ENCODE measurements at regions not wholly inside any gene's neighbourhood (a gene's known extent, or its start where the extent isn't known, plus 50 kb on each side); places are given as distances from the start of the nearest gene placed in this dataset.

DNA sequence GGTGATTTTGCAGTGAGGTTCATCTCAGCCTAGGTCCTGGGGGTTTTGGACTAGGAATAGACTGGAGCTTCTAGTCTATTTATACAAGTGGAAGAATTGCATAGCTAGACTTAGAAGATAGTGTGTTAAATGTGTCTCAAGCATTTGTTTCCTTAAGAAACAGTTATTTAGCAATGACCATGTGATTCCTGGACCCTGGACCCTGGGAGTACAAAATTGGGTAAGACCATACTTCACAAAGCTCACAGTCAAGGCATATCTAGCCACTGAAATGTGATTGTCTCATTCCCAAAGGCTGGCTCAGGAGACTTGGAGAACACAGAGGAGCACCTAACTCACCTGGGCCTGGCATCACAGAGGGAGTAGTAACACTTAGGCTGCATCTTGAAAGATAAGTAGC, 754.5 kb downstream of the SATB2 start:
- Histone ChIP-seq H3K27ac (ENCODE audit: extremely low read depth, low read depth, low read length) (no peak overlapping the region), H4K20me1 (replicated peaks; ENCODE audit: control insufficient read depth, insufficient read depth, low read length) (no peaks in the 10 kb centered on the region), H2AFZ (ENCODE audit: low read depth, low read length) (no peak overlapping the region), H3K79me2 (ENCODE audit: control insufficient read depth, insufficient read depth, low read length) (no peaks in the 10 kb centered on the region), H3K4me1 (replicated peaks in 1 of 2; ENCODE audit: control insufficient read depth in 2 of 2, insufficient read depth in 2 of 2, low read length in 2 of 2) (no peaks in the 10 kb centered on the region), H3K9ac (ENCODE audit: insufficient read depth in 1 of 2, low read depth in 2 of 2, low read length in 2 of 2) (no peak overlapping the region), H3K4me2 (ENCODE audit: insufficient read depth, low read length) (no peak overlapping the region), H3K4me3 (no peak overlapping the region), H3K27me3 (ENCODE audit: control insufficient read depth in 2 of 2, insufficient read depth in 2 of 2, low read length in 2 of 2) (no peaks in the 10 kb centered on the region), H3K36me3 (ENCODE audit: control insufficient read depth, insufficient read depth, low read length) (no peaks in the 10 kb centered on the region), H3K9me1 (ENCODE audit: control insufficient read depth, insufficient read depth, low read length) (no peaks in the 10 kb centered on the region), H3K9me3 (replicated peaks; ENCODE audit: control insufficient read depth, insufficient read depth, low read depth, low read length) (no peaks in the 10 kb centered on the region)
- ATAC-seq (no peak), DNase-seq (ENCODE audit: extremely low read depth in 1 of 4, low spot score in 3 of 4) (no peak), FAIRE-seq (no peak)
- ChIA-PET POLR2A (no interaction called here), CTCF (ENCODE audit: low intra/inter-chr PET ratio) (no interaction called here)
- TF ChIP-seq CBFA2T2 (conservative IDR thresholded peaks at IDR 0.05): no peak
- TF ChIP-seq SMAD1 (IDR thresholded peaks at IDR 0.05; ENCODE audit: low read depth, low read length, partially characterized antibody): no peak
- TF ChIP-seq MTA3 (IDR thresholded peaks at IDR 0.05; ENCODE audit: borderline replicate concordance): no peak
- no peak for TF ChIP-seq BCOR (IDR thresholded peaks at IDR 0.05)
- TF ChIP-seq, protein P1, sequence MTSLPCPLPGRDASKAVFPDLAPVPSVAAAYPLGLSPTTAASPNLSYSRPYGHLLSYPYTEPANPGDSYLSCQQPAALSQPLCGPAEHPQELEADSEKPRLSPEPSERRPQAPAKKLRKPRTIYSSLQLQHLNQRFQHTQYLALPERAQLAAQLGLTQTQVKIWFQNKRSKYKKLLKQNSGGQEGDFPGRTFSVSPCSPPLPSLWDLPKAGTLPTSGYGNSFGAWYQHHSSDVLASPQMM (CRISPR knock-in tag; IDR thresholded peaks at IDR 0.05): no peak
- TF ChIP-seq CBFB (CRISPR knock-in tag; IDR thresholded peaks at IDR 0.05): no peak
- in situ Hi-C loops (cut with MboI): no loop called here
- intact Hi-C loops (cut with micrococcal nuclease): no loop called here
- no TSS peak for BruUV-seq (replicated peaks)

DNA sequence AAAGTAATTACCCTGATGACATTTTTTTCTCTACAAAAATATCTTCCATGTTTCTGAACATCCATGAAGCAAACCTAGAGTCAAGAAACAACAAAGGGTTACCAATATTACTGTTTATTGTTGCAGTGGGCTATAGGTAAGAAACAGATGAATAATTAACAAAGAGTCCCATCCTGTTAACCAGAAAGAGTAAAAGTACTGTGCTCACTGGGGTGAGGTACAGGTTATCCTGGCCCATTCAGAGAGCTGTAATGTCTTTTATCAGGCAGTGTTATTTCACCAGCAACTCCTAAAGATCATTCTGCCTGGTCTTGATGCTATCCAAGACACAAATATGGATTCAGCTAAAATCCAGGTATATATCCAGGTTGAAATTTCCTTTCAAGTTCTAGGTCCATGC, 754.9 kb downstream of the SATB2 start:
- CTCF ChIA-PET (ENCODE audit: low intra/inter-chr PET ratio): no interaction called here
- H3K4me3 ChIP-seq: no peak overlapping the region
- no peak for FAIRE-seq
- TF ChIP-seq, protein P2, sequence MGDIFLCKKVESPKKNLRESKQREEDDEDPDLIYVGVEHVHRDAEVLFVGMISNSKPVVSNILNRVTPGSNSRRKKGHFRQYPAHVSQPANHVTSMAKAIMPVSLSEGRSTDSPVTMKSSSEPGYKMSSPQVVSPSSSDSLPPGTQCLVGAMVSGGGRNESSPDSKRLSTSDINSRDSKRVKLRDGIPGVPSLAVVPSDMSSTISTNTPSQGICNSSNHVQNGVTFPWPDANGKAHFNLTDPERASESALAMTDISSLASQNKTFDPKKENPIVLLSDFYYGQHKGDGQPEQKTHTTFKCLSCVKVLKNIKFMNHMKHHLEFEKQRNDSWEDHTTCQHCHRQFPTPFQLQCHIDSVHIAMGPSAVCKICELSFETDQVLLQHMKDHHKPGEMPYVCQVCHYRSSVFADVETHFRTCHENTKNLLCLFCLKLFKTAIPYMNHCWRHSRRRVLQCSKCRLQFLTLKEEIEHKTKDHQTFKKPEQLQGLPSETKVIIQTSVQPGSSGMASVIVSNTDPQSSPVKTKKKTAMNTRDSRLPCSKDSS (IDR thresholded peaks at IDR 0.05; ENCODE audit: low read depth, partially characterized antibody): no peak
- no peak for TF ChIP-seq ZBED1 (IDR thresholded peaks at IDR 0.05)
- TF ChIP-seq, protein P3, sequence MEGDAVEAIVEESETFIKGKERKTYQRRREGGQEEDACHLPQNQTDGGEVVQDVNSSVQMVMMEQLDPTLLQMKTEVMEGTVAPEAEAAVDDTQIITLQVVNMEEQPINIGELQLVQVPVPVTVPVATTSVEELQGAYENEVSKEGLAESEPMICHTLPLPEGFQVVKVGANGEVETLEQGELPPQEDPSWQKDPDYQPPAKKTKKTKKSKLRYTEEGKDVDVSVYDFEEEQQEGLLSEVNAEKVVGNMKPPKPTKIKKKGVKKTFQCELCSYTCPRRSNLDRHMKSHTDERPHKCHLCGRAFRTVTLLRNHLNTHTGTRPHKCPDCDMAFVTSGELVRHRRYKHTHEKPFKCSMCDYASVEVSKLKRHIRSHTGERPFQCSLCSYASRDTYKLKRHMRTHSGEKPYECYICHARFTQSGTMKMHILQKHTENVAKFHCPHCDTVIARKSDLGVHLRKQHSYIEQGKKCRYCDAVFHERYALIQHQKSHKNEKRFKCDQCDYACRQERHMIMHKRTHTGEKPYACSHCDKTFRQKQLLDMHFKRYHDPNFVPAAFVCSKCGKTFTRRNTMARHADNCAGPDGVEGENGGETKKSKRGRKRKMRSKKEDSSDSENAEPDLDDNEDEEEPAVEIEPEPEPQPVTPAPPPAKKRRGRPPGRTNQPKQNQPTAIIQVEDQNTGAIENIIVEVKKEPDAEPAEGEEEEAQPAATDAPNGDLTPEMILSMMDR (IDR thresholded peaks at IDR 0.05 in 2 of 3, conservative IDR thresholded peaks at IDR 0.05 in 1 of 3; ENCODE audit: insufficient read depth in 2 of 3, low read depth in 1 of 3, low read length in 3 of 3): no peak
- TF ChIP-seq, protein P4, sequence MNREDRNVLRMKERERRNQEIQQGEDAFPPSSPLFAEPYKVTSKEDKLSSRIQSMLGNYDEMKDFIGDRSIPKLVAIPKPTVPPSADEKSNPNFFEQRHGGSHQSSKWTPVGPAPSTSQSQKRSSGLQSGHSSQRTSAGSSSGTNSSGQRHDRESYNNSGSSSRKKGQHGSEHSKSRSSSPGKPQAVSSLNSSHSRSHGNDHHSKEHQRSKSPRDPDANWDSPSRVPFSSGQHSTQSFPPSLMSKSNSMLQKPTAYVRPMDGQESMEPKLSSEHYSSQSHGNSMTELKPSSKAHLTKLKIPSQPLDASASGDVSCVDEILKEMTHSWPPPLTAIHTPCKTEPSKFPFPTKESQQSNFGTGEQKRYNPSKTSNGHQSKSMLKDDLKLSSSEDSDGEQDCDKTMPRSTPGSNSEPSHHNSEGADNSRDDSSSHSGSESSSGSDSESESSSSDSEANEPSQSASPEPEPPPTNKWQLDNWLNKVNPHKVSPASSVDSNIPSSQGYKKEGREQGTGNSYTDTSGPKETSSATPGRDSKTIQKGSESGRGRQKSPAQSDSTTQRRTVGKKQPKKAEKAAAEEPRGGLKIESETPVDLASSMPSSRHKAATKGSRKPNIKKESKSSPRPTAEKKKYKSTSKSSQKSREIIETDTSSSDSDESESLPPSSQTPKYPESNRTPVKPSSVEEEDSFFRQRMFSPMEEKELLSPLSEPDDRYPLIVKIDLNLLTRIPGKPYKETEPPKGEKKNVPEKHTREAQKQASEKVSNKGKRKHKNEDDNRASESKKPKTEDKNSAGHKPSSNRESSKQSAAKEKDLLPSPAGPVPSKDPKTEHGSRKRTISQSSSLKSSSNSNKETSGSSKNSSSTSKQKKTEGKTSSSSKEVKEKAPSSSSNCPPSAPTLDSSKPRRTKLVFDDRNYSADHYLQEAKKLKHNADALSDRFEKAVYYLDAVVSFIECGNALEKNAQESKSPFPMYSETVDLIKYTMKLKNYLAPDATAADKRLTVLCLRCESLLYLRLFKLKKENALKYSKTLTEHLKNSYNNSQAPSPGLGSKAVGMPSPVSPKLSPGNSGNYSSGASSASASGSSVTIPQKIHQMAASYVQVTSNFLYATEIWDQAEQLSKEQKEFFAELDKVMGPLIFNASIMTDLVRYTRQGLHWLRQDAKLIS (CRISPR knock-in tag; IDR thresholded peaks at IDR 0.05): no peak

More for the DNA sequence above, 754.9 kb downstream of the SATB2 start:
- H3K9ac ChIP-seq (ENCODE audit: insufficient read depth in 1 of 2, low read depth in 2 of 2, low read length in 2 of 2): no peak overlapping the region
- H4K20me1 ChIP-seq (replicated peaks; ENCODE audit: control insufficient read depth, insufficient read depth, low read length): no peaks in the 10 kb centered on the region
- DNase-seq (ENCODE audit: extremely low read depth in 1 of 4, low spot score in 3 of 4) (no peak), ATAC-seq (no peak)
- no TSS peak for BruUV-seq (replicated peaks)
- intact Hi-C loops (cut with micrococcal nuclease) (no loop called here), in situ Hi-C loops (cut with MboI) (no loop called here)
- no peak overlapping the region for H2AFZ ChIP-seq (ENCODE audit: low read depth, low read length)
- POLR2A ChIA-PET: no interaction called here
- no peaks in the 10 kb centered on the region for H3K27me3 ChIP-seq (ENCODE audit: control insufficient read depth in 2 of 2, insufficient read depth in 2 of 2, low read length in 2 of 2)
- no peaks in the 10 kb centered on the region for H3K36me3 ChIP-seq (ENCODE audit: control insufficient read depth, insufficient read depth, low read length)
- H3K9me3 ChIP-seq (replicated peaks; ENCODE audit: control insufficient read depth, insufficient read depth, low read depth, low read length): no peaks in the 10 kb centered on the region
- H3K9me1 ChIP-seq (ENCODE audit: control insufficient read depth, insufficient read depth, low read length): no peaks in the 10 kb centered on the region
- H3K79me2 ChIP-seq (ENCODE audit: control insufficient read depth, insufficient read depth, low read length): no peaks in the 10 kb centered on the region
- H3K4me1 ChIP-seq (replicated peaks in 1 of 2; ENCODE audit: control insufficient read depth in 2 of 2, insufficient read depth in 2 of 2, low read length in 2 of 2): no peaks in the 10 kb centered on the region
- no peak overlapping the region for H3K27ac ChIP-seq (ENCODE audit: extremely low read depth, low read depth, low read length)
- H3K4me2 ChIP-seq (ENCODE audit: insufficient read depth, low read length): no peak overlapping the region
